GM19239 (cell line): ENCODE measurements at regions not wholly inside any gene's neighbourhood (a gene's known extent, or its start where the extent isn't known, plus 50 kb on each side); places are given as distances from the start of the nearest gene placed in this dataset.
"Not testable (repeated sequence)": the region's sequence is repeated elsewhere in the genome, so short reads cannot be mapped to it uniquely, and the experiment has no call there.

ENCODE experiments used
- DNase-seq: peaks from one replicate; pipeline ENCODE4 v3.0.0; 2011; ENCODE audit warnings: low spot score; ENCODE audit not compliant: insufficient read length
- FAIRE-seq: peaks from 2 replicates; lab custom pipeline; 2011; peaks lifted over from hg19 to GRCh38; lab: Jason Lieb, UNC

GRCh38 chr14:89576145-89576927 lies 159.3 kb upstream of the FOXN3 start:
- FAIRE-seq (no peak), DNase-seq (no peak)

- FAIRE-seq = no peak
Observed at GRCh38 chr14:89575386-89576061, 158.5 kb upstream of the FOXN3 start.

DNA sequence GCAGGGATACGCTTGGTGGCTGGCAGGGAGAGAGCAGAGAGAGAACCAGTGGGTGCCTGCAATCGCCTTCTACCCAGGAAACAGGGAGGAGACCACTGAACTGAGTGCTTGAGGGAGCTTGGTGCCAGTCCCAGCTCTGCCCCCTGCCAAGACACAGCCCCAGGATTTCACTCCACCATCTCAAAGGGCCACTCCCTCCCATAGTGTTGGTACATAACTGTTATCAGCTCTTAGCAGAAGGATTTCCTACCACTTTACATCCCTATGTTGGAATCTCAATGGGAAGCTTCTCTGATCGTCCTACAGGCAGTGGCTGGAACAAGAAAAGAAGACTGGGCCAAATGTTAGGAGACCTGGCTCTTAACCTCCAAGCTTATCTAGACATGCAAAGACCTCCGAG lies 157.4 kb upstream of the FOXN3 start:
- FAIRE-seq = no peak
- no peak for DNase-seq

More at GRCh38 chr14:89575386-89576061, 158.5 kb upstream of the FOXN3 start:
- no peak for DNase-seq

DNA sequence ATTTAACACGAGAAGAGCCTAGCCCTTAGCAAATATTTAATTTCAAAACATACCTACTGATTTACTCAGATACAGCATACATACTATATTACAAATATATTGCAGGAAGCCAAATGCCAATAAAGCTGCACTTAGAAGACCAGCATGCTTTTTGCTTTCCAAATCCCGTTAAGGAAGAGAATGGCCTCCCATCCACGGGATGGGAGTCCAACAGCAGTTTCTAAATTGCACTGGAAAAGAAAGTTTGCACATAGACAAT lies 156.3 kb upstream of the FOXN3 start:
- DNase-seq (no peak), FAIRE-seq (no peak)

DNA sequence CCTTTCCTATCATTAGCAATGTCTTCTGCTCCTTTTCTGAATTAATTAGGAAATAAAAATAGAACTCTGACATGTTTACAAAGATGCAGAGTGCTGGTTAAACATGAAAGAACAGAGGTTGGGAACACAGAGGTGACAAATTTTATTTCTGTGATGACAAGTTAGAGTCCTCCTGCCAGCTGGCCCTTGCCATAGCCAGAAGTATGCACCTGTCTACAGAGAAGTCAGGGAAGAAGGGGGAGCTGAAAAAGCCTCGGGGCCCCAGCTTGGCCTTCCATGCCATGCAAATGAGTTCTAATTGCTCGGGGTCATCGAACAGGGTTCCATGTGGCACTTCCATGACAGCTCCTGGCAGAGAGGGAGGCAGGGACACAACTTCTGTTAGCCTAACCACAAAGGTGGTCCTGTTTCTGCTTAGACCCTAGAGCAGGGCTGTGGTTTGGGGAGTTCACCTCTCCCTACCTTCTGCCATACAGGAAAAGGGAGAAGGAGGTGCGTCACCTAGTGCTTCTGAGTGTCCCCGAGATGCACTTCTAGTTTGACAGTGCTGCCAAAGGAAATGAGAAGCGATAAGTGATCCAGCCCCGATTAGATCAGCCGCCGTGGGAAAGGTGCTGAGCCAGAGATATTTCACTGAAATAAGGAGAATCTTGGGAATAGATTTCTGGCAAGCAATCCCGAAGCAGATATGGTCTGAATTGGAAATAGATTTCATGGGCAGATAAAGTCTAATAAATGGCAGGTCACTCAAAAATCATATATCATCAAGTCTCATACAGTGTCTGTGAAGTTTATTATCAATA lies 155.8 kb upstream of the FOXN3 start:
- DNase-seq (no peak), FAIRE-seq (no peak)

DNA sequence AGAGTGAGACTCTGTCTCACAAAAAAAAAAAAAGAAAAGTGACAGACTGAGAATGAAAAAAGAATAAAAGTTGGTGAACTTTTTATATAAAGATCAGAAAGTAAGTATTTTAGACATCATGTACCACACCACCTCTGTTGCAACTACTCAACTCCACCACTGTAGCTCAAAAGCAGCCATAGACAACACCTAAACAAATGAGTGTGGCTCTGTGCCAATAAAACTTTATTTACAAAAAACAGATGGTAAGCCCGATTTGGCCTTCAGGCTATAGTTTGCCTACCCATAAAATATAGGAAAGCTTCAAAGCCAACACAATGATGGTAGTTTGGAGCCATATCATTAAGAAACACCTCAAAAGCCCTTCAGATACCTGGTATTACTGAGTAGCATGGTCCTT lies 154.5 kb upstream of the FOXN3 start:
- FAIRE-seq = no peak
- DNase-seq = no peak

DNA sequence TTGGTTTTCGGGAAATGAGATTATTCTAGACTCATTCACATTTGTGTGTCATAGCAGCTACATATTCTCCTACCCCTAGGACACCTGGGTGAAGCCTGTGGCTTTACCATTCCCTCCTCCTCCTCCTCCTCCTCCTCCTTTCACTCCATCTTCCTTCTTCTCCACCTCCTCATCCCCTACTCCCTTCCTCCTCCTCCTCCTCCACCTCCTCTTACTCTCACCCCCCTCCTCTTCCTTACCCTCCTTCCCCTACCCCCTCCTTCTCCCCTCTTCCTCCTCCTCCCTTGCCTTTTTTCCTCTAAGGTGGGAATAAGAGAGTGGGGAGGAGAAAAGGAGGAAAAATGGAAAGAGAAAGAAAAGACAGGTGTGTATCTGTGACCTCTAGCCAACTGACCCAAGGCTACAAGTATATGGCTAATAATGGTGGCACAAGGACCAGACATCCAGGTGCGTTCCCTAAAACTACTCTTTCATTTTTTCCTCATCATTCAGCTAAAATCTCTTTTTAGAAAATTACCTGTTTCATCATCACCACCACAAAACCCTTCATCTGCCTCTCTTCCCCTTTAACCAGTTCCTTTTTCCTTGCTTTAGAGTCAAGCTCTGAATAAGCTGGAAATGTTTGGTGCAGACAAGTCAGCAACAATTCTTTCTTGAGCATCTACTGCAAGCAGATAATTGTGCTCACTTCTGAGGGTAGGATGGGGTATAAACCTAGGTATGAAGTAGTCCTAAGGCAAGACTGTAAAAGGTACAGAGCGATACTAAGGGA lies 149.8 kb upstream of the FOXN3 start:
- FAIRE-seq (no peak), DNase-seq (no peak)

- FAIRE-seq (no peak), DNase-seq (no peak)
Observed at GRCh38 chr14:89566180-89566579, 149.1 kb upstream of the FOXN3 start.

- DNase-seq (no peak), FAIRE-seq (no peak)
Observed at GRCh38 chr14:89565607-89566006, 148.6 kb upstream of the FOXN3 start.

DNA sequence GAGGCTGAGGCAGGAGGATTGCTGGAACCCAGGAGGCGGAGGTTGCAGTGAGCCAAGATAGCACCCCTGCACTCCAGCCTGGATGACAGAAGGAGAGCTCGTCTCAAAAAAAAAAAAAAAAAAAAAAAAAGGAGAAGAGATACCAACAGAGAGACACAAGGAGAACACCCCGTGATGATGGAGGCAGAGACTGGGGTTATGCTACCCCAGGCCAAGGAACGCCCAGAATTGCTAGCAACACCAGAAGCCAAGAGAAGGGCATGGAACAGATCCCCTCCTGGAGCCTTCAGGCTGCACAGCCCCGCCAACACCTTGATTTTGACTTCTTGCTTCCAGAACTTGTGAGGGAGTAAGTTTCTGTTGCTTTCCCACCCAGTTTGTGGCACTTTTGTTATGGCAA lies 148.0 kb upstream of the FOXN3 start:
- FAIRE-seq = no peak
- no peak for DNase-seq

DNA sequence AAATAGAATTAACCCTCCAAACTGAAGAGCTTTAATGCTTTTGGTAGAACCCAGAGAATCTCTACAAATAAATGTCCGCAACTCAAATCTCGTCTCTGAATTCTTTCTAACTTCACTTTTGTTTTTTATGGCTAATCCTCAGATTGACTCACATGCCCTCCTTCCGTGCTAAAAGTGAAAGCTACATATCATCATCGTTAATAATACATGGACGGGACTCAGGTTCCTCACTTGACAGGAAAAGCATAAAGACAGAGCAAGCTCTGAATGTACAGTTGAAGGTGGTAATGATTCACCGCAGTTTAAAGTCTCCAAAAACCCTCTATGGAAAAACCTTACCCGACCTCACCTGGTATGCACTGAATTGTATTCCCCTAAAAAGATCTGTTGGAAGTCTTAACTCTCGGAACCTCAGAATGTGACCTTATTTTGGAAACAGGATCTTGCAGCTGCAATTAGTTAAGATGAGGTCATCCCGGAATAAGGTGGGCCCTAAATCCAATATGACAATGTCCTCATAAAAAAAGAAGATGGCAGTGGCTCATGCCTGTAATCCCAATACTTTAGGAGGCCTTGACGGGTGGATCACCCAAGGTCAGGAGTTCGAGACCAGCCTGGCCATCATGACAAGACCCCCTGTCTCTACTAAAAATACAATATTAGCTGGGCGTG lies 147.4 kb upstream of the FOXN3 start:
- FAIRE-seq = peak; percentile 37

DNA sequence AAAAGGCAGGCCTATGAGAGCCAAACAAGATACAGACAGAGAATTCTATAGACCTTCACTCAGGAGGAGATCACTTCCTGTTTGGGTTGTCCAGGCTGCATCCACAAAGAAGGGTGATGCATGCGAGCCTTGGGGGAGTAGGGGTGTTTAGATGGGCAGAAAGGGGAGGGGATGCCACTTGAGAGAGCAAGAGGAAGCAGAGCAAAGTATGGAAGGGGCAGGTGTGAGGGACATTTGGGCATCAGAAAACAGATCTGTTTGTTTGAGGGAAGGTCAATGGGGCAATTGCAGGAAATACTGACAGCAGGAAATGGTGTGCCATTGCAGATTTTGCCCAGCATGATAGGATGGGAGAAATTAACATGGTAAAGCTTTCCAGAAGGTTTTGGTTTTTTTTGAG lies 146.4 kb upstream of the FOXN3 start:
- FAIRE-seq = no peak
- no peak for DNase-seq

More for the DNA sequence above, 147.4 kb upstream of the FOXN3 start:
- no peak for DNase-seq

- FAIRE-seq = no peak
- no peak for DNase-seq
Observed at GRCh38 chr14:89551955-89552354, 134.9 kb upstream of the FOXN3 start.

- FAIRE-seq (no peak), DNase-seq (no peak)
Observed at GRCh38 chr14:89551432-89551831, 134.4 kb upstream of the FOXN3 start.

DNA sequence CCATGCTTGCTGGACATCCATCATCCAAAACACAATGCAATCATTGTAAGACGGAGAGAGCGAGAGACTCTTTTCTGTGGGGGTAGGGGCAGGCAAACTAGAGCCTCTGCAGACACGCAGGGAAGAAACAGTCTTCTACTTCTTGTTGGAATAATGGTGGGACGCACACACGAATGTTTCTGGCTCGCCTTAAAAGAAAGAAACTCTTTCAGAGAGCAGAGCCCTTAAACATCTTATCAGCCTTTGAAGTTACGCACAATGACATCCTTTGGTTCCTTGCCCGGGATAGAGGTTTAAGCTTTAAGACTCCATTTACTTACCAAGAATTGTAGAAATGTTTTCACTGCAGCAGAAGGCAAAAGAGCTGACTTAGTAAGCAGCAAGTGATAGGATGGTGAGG lies 133.8 kb upstream of the FOXN3 start:
- no peak for DNase-seq
- no peak for FAIRE-seq

DNA sequence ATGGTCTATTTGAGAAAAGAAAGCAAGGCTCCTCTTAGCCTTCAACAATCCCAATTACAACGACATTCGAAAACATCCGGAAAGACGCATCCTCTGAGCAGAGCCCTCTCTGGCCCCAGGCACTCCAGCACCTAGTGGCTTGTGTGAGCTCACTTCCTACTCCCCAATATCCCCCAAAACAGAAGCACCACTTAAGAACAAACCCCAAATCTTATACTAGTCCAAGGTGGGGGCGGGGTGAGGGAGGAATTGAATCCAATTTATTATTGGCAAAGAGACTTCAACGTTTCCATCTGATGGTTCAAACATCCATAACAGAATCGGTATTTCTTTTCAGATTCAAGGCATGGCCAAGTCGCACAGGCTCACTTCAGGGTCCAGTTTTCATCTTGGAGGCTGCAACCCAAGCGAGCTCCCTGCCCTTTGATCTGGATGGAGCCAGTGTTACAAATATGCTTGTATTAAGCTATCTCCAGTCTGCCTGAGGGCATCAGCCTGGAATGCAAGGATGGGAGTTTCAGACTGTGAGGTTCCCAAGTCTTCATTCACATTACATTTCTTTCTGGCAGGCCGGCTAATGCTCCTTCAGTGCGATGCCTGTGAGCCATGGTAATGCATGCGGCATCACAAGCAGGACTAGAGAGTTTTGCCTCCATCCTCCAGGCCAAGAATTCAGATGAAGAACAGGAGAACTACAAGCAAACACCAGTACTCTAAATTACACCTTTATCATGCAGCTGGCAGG lies 132.5 kb upstream of the FOXN3 start:
- DNase-seq (no peak), FAIRE-seq (peak; percentile 39)

GRCh38 chr14:89547047-89547446 lies 130.0 kb upstream of the FOXN3 start:
- not testable (repeated sequence) for DNase-seq, FAIRE-seq

- DNase-seq = no peak
- FAIRE-seq = no peak
Observed at GRCh38 chr14:89544636-89545301, 127.7 kb upstream of the FOXN3 start.

DNA sequence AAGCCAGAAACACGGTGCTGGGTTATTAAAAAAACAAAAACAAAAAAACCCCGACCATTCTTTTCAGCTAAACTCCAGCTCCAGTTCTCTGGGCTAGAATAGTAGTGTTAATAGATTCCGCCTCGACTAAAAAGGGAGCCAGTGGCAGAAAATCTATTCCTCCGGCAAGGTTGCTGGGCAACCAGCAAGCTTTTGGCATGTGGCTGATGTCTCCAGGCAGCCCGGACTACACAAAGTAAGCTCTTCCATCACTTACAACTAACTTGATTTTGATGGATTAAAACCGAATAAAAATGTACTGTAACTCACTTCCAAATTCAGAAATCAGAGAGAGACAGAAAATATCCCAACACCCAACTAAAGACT lies 126.4 kb upstream of the FOXN3 start:
- FAIRE-seq (no peak), DNase-seq (no peak)
